Left renal cortex interstitium (tissue), 4 donors: ENCODE measurements at regions not wholly inside any gene's neighbourhood (a gene's known extent, or its start where the extent isn't known, plus 50 kb on each side); places are given as distances from the start of the nearest gene placed in this dataset.

ENCODE experiments used
- DNase-seq, 4 donors: peaks; one replicate each; pipeline ENCODE4 v3.0.0-alpha.2; 2013; ENCODE audit warnings: low read depth in 4 of 4, low spot score in 2 of 4, missing footprints in 1 of 4

DNA sequence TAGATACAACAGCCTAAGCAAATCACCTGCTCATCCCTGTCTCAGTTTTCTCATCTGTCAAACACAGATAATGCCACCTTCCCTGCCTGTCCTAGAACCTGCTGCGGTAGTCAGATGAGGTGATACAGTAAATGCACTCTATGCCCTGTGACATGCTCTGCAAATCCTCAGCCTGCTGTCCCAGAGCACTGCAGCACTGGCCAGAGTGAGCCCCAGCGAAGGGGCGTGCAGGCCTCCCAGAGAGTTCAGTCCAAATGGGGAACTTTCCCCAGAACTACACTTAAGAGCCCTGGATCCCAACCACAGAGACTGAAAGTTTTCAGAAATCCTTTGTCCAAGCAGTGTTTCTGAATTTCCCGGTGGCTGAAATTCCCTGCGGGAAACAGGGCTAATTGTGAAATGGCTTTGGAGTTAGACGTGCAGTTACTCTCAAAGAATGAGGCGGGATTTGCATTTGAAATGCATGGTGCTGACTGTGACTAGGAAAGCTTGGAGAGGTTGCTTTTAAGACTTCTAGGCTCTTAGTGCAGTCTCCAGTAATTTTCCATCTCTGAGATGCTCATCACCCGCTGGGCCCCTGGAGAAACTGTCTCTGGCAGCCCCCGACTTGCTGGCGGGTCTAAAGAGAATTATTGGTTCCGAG lies 206.5 kb upstream of the AJAP1 start:
- no peak for DNase-seq

DNA sequence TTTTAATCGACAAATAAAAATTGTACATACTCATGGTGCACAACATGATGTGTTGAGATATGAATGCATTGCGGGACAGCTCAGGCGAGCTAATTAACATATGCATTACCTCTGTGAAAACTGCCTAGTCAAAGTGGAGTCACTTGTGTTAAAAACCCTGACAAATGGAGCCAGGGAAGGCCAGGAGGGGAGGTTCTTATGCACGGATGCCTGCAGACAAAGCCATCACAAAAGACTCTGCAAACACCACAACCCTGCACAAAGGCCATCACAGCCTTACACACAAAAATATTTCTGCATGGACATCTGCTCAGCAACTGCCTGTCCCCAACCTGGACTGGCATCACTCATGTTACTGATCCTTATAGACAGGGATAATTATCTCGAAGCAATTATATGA lies 204.4 kb upstream of the AJAP1 start:
- no peak for DNase-seq

DNA sequence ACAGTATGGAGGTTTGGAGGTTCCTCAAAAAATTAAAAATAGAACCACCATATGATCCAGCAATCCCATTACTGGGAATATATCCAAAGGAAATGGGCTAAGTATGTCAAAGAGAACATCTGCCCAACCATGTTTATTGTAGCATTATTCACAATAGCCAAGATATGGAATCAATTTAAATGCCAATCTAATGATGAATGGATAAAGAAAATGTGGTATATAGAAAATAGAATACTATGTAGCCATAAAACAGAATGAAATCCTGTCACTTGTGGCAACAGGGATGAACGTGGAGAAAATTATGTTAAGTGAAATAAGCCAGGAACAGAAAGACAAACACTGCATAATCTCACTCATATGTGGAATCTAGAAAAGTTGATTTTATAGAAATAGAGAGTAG lies 201.7 kb upstream of the AJAP1 start:
- no peak for DNase-seq

DNA sequence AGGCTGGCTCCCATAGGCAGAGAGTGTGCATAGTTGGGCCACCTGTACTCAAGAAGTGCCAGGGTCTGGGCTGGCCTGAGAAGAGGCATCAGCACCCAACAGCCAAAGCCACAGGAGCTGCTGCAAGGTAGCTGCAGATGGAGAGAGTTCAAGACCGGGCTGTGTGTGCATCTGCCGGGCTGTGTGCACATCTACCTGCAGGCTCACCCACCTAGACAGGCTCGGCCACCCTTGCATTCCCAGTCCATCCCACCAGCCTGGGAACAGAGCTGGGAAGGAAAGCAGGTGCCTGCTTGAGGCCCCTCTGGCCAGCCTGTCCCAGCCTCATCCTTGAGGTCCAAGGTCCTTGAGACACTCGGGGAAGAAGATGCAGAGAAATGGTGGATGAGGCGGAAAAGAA lies 194.4 kb upstream of the AJAP1 start:
- DNase-seq: no peak

DNA sequence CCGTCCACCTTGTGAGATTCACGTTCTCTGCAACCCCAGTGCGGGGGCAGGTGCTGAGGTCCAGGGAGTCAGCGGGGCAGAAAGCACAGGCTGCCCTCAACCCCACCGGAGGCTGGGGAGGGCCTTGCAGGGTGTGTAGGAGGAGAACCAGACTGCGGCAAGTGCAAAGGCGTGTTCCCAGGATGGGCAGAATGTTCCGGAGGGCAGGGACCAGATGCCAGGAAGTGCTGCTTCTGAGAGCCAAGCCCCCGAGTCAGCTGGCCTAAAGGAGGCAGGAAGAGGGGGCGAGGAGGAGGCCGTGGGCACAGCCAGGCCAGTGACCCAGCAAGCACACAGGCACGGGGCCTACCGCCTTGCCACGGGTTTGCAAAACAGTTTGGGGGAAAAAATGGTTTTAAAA lies 193.8 kb upstream of the AJAP1 start:
- no peak for DNase-seq

DNA sequence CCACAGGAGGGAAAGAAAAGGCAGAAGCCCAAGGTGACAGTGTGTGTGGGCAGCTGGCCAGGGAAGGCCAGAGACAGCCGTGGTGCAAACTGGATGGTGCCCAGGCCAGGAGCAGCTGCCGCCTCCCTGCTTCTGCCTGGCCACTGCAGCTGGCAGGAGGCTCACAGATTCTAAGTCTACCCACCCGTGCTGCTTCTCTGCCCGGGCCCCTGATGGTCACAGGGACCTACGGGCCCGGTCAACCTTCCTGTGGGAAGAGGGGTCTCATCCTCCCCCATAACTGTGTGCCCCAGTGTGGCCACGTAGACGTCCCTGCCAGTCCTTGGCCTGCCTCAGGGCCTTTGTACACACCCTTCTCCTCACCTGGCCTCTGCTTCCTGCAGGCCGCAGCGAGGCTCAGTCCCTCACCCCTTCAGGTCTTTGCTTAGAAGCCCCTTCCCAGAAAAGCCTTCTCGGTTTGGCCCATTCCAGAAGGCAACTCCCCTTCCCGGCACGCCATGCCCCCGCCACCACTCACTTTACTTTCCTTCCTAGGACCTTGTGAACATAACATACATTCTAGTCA lies 192.6 kb upstream of the AJAP1 start:
- no peak for DNase-seq

DNA sequence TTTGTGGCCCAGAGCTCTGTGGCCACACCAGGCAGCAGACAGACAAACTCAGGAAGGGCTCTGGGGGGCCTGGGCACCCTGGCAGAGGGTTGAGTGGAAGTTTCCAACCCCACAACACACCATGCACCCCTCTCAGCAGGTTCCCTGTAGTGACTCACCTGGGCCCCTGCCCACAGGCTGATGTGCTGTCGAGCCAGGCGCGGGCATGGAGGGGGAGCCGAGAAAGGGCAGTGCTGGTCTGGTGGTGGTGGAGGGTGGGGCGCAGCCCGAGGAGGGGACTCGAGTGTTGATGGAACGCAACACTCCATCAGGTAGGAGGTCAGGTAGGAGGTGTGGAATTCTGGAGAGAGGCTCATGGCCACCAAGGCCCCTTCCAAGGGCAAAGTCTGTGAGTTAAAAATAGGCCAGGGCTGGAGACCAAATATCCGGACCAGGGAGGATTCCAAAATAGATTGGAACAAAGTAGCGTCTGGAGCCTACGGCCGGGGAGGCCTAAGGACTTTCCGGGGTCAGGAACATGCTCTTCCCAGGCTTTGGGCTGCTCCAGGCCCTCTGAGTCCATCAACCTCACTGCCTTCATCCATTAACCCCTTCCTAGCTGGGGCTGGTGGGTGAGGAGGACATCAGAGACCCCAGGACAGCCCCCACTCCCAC lies 191.5 kb upstream of the AJAP1 start:
- no peak for DNase-seq

DNA sequence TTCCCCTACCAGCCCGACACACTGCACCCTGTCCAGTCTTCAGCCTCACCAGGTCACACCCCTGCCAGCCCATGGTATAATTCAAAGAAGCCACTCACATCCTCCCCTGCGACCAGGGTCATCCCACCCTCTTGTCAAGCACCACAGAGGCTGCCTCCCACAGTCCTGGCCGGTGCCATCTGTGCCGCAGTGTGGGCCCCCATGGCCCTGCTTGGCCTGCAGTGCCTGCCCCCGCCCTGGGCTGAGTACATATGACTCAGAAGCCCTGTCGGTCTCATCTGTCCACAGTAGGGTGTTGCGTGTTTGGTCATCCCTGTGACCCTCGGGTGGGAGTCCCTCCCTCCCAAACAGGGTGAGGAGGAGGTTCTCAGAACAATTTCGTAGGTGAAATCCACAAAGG lies 190.8 kb upstream of the AJAP1 start:
- no peak for DNase-seq

DNA sequence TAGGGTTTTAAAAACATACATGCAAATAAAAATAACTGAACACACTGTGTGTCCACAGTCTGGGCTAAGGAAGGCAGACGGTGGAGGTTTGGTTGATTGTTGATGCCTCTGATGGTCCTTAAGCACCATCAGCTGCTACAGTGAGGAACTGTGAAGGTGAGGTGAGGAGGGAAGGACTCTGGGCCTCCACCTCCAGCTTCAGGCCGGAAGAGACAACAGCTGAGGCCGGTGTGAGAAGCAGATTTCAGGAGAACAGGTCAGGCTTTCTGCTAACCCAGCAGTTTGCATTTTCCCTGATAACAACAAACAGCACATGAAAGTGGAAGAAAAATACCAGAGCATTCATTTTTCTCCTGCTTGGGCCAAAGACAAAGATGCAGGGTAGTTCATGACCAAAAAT lies 189.9 kb upstream of the AJAP1 start:
- no peak for DNase-seq

DNA sequence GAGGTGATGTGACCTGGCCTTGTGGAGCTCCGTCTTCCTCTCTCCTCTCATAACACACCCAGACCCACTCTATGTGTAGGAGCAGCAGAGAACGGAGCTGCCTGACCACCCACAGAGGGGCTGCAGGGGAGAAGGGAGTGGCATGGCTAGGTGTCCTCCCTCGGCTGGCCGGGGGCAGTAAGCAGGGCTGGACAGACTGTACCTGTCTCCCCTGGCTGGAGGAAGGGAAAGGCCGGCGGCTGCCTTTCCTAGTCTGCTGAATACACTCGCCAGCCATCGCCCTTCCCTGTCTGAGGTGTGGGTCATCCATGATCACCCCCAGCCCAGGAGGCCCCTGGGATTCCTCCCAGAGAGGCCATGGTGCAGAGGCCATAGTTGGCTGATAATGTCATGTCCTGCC lies 187.2 kb upstream of the AJAP1 start:
- no peak for DNase-seq

DNA sequence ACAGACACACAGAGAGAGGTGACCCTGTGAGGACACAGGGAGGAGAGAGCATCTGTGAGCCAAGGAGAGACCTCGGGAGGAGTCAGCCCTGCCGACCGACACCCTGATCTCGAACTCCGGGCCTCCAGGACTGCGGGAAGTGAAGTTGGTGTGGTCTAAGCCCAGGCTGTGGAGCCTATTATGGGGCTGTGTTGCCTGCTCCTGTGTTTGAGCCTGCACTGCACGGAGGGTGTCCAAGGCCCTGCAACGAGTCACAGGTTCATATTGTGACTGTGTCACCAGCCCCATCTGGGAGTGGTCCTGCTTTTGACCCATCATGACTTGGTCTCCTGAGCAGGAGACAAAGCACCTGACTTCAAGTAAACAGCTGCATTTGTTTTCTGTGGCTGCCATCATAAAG lies 186.0 kb upstream of the AJAP1 start:
- no peak for DNase-seq

DNA sequence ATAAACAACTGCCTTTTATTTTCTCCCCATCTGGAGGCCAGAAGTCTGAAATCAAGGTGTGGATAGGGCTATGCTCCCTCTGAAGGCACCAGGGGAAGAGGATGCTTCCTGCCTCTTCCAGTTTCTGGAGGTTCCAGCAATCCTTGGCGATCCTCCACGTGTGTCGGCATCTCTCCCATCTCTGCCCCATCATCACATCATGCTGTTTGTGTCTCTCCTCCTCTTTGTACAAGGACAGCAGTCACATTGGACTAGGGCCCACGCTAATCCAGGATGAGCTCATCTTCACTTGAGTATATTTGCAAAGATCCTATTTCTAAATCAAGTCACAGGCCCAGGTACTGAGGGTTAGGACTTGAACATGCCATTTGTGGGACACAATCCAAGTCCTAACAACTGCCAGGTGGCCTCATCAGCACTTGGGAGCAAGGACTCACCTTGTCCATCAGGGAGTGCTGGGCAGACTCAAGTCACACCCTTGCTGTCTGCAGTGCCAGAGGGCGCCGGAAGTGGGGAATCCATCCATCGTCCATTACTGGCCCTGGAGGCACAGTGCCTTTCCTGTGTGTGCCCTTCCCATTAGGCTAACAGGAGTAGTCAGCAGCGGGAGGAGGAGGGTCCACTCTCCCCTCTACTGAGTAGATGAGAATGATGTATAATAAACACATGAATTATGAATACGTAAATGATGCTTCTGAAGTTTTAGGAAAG lies 185.4 kb upstream of the AJAP1 start:
- no peak for DNase-seq

DNA sequence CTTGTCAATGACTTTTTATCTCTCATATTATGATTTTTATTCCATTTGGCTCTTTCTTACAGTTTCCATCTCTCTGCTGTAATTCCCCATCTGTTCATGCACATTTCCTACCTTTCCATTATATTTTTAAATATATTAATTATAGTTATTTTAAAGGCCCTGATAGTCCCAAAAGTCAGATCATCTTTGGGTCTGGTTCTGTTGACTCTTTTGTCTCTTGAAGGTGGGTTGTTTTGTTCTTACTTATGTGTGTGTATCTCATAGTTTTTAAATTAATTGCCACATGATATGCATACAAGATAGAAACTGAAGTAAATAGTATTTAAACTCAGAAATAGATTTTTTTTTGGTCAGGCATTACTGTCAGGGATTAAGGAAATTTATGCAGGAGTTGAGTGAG lies 178.0 kb upstream of the AJAP1 start:
- no peak for DNase-seq

DNA sequence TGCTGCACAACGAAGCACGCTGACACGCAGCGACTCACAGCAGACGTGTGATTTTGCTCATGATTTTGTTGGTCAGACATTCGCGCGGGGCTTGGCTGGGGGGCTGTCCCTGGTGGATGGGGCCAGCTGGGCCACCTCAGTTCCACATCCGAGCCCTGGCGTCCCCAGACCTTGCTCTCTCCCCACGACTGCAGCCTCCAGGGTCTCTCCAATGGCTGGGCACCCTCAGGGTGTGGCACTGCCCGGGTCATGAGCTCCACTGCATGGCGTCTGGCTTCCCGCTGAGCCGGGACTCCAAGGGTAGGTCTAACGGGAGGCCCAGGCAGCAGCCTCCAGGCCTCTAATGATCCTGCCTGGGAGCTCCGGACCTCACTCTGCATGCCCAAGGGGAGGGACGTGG lies 173.0 kb upstream of the AJAP1 start:
- no peak for DNase-seq

DNA sequence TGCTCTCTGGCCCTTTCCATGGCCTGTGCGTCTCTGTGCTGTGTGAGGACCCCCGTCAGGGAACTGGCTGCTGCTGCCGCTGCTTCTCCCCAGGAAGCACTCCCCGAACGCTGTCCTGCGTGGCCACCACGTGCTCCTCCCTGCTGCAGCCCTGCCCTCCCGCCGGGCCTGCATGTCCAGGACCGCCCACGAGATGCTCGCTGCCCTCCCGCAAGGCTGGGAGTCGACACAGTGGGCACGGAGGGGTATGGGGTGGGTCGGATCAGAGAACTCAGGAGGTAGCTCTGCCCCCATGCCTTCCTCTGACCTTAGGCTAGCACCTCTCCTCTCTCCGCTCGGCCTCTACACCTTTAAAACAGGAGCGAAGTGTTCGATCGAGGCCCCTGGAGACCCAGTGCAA lies 171.9 kb upstream of the AJAP1 start:
- DNase-seq: no peak

DNA sequence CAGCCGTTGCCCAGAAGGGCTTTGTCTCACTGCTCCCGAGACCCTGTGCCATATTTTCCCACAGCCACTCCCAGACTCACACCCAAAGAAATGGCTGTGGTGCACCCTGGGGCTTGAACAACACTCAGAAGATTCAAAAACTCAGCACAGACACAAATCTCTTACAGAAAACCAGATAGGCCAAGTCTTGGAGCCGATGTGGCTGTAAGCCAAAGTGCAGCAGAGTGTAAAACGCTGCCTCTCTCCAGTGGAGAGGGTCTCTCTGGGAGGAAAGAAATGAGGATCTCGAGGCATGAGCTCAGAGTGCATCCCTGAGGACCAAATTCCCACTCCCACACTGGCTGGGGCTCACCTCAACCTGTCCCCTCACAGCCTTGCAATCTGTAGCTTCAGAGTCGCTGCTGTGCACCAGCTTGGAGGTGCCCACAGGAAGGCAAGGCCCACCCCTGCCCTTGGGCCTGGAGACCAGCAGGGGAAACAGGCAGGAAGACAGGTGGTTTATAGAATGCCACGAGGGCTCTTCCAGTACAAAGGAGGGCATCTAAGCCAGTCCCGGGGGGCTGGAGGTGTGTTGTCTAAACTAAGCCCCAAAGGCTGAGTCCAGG lies 171.3 kb upstream of the AJAP1 start:
- DNase-seq: peak in 1 of 4 donors; percentile 10

DNA sequence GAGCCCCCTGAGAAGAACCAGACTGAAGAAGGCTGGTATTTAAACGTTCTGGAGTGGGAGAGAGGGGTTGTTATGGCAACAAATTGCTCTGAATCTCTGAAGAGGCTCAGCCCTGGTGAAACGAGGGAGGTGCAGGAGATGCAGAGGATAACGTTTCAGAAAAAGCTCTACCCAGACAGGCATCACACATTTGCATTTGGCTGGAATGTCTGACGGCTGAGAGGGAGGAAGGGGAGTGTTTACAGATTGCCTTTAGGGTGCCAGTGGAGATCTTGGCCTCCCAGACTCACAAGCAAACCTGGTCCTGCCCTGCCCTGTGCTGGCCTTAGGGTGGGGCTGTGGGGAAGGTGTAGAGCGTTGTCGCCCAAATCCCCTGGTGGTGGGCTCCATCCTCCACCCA lies 169.0 kb upstream of the AJAP1 start:
- peak in 3 of 4 donors; percentile 15 to 31 (median 23) for DNase-seq

DNA sequence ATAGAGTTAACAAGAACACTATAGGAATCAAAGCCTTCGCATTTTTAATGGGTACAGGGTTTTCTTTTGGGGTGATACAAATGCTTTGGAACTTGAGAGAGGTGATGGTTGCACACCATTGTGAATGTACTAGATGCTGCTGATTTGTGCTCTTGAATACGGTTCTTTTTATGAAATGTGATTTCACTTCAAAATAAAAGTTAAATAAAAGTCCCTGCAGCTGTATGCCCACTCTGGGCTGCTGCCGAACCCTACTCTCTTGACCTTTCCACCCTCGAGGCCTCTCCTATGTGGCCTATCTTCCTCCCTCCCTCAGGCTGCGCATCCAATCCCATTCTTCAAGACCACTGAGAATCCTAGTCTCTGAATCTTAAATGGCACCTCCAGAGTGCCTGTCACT lies 168.5 kb upstream of the AJAP1 start:
- no peak for DNase-seq

DNA sequence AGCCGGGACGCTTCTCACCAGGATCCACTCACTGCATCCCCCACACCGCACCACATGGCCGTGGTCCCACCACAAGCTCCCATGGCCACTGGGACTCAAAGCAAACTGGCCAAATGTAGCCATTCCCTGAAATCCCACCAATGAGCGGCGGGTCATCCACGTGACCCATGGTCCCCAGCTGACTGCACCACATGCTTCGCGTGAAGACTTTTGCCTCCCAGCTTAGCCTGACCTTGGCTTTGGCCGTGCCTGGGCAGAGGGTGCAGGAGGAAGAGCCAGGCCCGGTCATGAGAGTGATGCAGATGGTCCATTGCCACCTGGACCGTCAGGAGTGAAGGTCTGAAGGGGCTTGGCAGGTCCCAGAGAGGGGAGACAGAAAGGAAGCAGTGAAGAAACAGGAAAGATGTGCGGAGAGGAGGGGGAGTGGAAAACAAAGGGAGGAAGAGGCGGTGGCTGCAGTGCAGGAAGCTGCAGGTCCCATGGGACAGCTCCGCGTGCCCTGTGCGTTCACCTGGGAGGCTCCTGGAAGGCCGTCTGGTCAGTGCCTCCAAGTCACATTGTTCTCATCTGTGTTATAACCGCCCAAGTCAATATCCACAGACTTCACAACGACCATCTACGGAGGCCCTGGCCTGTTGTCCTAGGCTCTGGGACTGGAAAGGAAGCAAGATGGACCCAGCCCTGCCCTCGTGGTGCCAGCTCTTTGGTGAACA lies 167.8 kb upstream of the AJAP1 start:
- DNase-seq: no peak

DNA sequence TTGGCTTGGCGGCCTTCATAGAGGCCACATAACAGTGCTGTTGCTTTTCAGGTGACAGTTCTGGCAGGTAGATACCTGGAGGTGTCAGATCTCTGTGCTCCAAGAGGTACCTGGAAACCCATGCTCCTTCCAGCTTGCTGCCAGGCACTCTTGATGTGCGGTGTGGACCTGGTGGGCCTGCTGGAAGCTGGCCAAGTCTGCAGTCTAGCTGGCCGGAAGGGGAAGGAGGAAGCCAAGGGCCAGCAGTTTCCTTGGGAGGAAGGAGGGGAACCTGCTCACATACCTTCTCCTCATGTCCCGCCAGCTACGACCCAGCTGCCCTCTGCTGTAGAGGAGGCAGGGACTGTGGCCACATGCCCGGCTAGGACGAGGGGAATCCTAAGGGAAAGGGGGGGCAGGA lies 166.4 kb upstream of the AJAP1 start:
- no peak for DNase-seq

DNA sequence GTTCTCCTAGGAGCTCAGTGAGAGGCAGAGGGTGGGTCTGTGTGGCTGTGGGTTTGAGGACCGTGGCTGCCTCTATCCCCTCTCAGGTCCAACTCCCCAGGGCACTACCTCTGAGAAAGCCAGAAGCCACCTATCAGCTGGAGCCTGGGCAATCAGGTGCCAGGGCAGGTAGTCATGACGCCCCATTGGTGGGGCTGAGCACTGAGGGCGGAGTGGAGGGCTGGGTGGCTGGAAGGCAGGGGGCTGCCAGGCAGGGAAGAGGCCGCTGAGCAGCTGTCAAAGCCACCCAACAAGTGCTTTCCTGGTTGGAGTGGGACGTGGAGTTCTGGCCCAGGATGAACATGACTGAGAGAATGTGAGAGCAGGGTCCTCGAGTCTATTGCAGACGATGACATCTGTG lies 164.9 kb upstream of the AJAP1 start:
- no peak for DNase-seq
